NT2/D1 (cell line): ENCODE measurements at regions not wholly inside any gene's neighbourhood (a gene's known extent, or its start where the extent isn't known, plus 50 kb on each side); places are given as distances from the start of the nearest gene placed in this dataset.

Experiments used
- SUZ12 ChIP-seq: IDR thresholded peaks from 2 replicates; pipeline ENCODE4 v1.6.1; 2011; ENCODE audit not compliant: insufficient read length, insufficient read depth; ENCODE audit errors: extremely low read depth
- YY1 ChIP-seq: IDR thresholded peaks from 2 replicates; pipeline ENCODE4 v1.6.1; 2011; ENCODE audit not compliant: insufficient read length, insufficient read depth

- no peak for TF ChIP-seq SUZ12
- no peak for TF ChIP-seq YY1
Measured at GRCh38 chr5:21024966-21025365, 1037.0 kb upstream of the CDH18 start.
